ENCODE measurements at regions not wholly inside any gene's neighbourhood (a gene's known extent, or its start where the extent isn't known, plus 50 kb on each side); places are given as distances from the start of the nearest gene placed in this dataset.

DNA sequence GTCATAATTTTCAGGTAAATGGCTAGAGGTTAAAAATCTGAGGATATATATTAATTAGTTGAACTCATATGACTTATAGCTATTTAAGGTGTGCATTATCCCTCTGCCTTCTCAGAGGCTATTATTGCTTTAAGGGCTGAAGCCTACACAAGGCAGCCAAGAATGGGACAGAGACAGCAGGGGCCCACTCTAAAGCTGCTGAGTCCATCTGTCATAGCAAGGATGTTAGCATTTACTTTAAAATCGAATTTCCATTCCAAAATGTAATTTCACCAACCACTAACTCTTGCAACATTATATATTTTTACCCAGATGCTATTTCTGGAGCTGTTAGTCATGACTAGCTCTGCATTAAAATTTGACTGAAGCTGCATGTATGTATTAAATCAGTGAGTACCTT, 236.3 kb upstream of the FSIP2 start:
- TF ChIP-seq CTCF (IDR thresholded peaks at IDR 0.05) (no peak), POLR2A (IDR thresholded peaks at IDR 0.05) (no peak)

All from esophagus squamous epithelium (tissue), 4 donors.